MCF 10A (cell line): ENCODE measurements at regions not wholly inside any gene's neighbourhood (a gene's known extent, or its start where the extent isn't known, plus 50 kb on each side); places are given as distances from the start of the nearest gene placed in this dataset.
A peak's percentile ranks its signal among the peaks of the same experiment; 100 is the strongest.

ENCODE experiments used
- BruUV-seq: library from RNA; stranded (reverse); fragments of 400-500 nt; replicated peaks from 2 replicates; lab custom pipeline; 2021; lab: Mats Ljungman, UMichigan
- CTCF ChIA-PET: fragments of 300-600 bp; sonication (Branson Sonifier 250); formaldehyde crosslinking; extraction: SDS; loops from one replicate; lab custom pipeline; 2021; ENCODE audit warnings: antibody characterized with exemption, inconsistent platforms; lab: Yijun Ruan, JAX
- POLR2A ChIA-PET: fragments of 300-600, 350-650 bp; sonication (Branson Sonifier 250); formaldehyde crosslinking; extraction: SDS; loops from one replicate; lab custom pipeline; 2020; ENCODE audit warnings: antibody characterized with exemption, inconsistent platforms; lab: Yijun Ruan, JAX
- DNase-seq: peaks from one replicate; pipeline ENCODE4 v3.0.0-alpha.2; 2018; ENCODE audit not compliant: unreplicated experiment
- H3K27ac Mint-ChIP-seq: one replicate; pipeline ENCODE4 v1.8.0; 2022; ENCODE audit warnings: mild to moderate bottlenecking, low read depth, mixed read lengths; ENCODE audit not compliant: unreplicated experiment
- H3K27me3 Mint-ChIP-seq: one replicate; pipeline ENCODE4 v1.8.0; 2022; ENCODE audit warnings: mixed read lengths; ENCODE audit not compliant: insufficient read depth, unreplicated experiment
- H3K36me3 Mint-ChIP-seq: one replicate; pipeline ENCODE4 v1.8.0; 2022; ENCODE audit warnings: mild to moderate bottlenecking, moderate library complexity, mixed read lengths; ENCODE audit not compliant: insufficient read depth, unreplicated experiment
- H3K4me1 Mint-ChIP-seq: one replicate; pipeline ENCODE4 v1.8.0; 2022; ENCODE audit warnings: mixed read lengths; ENCODE audit not compliant: insufficient read depth, unreplicated experiment
- H3K4me3 Mint-ChIP-seq: one replicate; pipeline ENCODE4 v1.8.0; 2022; ENCODE audit warnings: mild to moderate bottlenecking, moderate library complexity, mixed read lengths; ENCODE audit not compliant: unreplicated experiment
- H3K9me3 Mint-ChIP-seq: one replicate; pipeline ENCODE4 v1.8.0; 2022; ENCODE audit warnings: mixed read lengths; ENCODE audit not compliant: unreplicated experiment
- CTCF ChIP-seq: fragments of 200-600 bp; IDR thresholded peaks from one replicate; pipeline ENCODE4 v1.8.0; 2022; ENCODE audit warnings: antibody characterized with exemption, mild to moderate bottlenecking; ENCODE audit not compliant: unreplicated experiment
- intact Hi-C: fragments of 100-400 bp; cut with micrococcal nuclease; formaldehyde crosslinking; loops from 2 replicates; pipeline ENCODE4 v1.14.1; 2022

- no peak overlapping the region for H3K27ac Mint-ChIP-seq
- POLR2A ChIA-PET = interaction anchor here (0.6 to 2.3 kb wide), 18 partner anchors 15 to 376 kb away, joined by 3 to 26 read pairs (median 4); partner anchors contain the start of gene MDM4
- H3K4me1 Mint-ChIP-seq = no peaks in the 10 kb centered on the region
- no TSS peak for BruUV-seq
- intact Hi-C loops = loop anchor here (1.0 to 2.0 kb wide), 5 partner anchors 16 to 376 kb away; no protein-coding TSS in a partner anchor
- peak overlapping the region; percentile 69 for H3K4me3 Mint-ChIP-seq
- peaks cover 25% of the 10 kb centered on the region for H3K27me3 Mint-ChIP-seq
- DNase-seq = peak; percentile 94
- TF ChIP-seq CTCF = peak; percentile 99
- H3K9me3 Mint-ChIP-seq = no peaks in the 10 kb centered on the region
- CTCF ChIA-PET = interaction anchor here (0.6 to 26.9 kb wide), 192 partner anchors 8 to 1581 kb away, joined by 3 to 1156 read pairs (median 6); partner anchors contain the start of genes MDM4, PIK3C2B and RBBP5
- H3K36me3 Mint-ChIP-seq = peaks cover 6% of the 10 kb centered on the region
Measured at GRCh38 chr1:204806943-204807687, 63.5 kb upstream of the NFASC start.

GRCh38 chr1:204809488-204809887, 61.2 kb upstream of the NFASC start:
- peaks cover 6% of the 10 kb centered on the region for H3K36me3 Mint-ChIP-seq
- DNase-seq = no peak
- no peak for TF ChIP-seq CTCF
- no TSS peak for BruUV-seq
- peaks cover 24% of the 10 kb centered on the region for H3K27me3 Mint-ChIP-seq
- CTCF ChIA-PET = interaction anchor here (1.0 to 26.9 kb wide), 9 partner anchors 10 to 306 kb away, joined by 3 to 1156 read pairs (median 55); no protein-coding TSS in a partner anchor
- H3K4me1 Mint-ChIP-seq = no peaks in the 10 kb centered on the region
- intact Hi-C loops = no loop called here
- POLR2A ChIA-PET = no interaction called here
- no peaks in the 10 kb centered on the region for H3K9me3 Mint-ChIP-seq
- no peak overlapping the region for H3K27ac Mint-ChIP-seq
- H3K4me3 Mint-ChIP-seq = no peak overlapping the region

GRCh38 chr1:204812842-204813241, 57.8 kb upstream of the NFASC start:
- Mint-ChIP-seq H3K4me1 (no peaks in the 10 kb centered on the region), H3K27ac (no peak overlapping the region), H3K9me3 (no peaks in the 10 kb centered on the region), H3K36me3 (peaks cover 4% of the 10 kb centered on the region), H3K27me3 (peaks cover 50% of the 10 kb centered on the region), H3K4me3 (no peak overlapping the region)
- intact Hi-C loops = no loop called here
- POLR2A ChIA-PET = interaction anchor here (0.6 to 1.0 kb wide), 2 partner anchors 50 to 125 kb away, joined by 3 read pairs; no protein-coding TSS in a partner anchor
- no peak for DNase-seq
- no TSS peak for BruUV-seq
- no peak for TF ChIP-seq CTCF
- CTCF ChIA-PET = interaction anchor here (1.1 to 26.9 kb wide), 10 partner anchors 5 to 305 kb away, joined by 3 to 1156 read pairs (median 9); no protein-coding TSS in a partner anchor

GRCh38 chr1:204813522-204813921, 57.1 kb upstream of the NFASC start:
- Mint-ChIP-seq H3K36me3 (peaks cover 4% of the 10 kb centered on the region), H3K27me3 (peaks cover 57% of the 10 kb centered on the region), H3K9me3 (no peaks in the 10 kb centered on the region), H3K4me1 (no peaks in the 10 kb centered on the region), H3K27ac (no peak overlapping the region), H3K4me3 (no peak overlapping the region)
- intact Hi-C loops = no loop called here
- POLR2A ChIA-PET = no interaction called here
- BruUV-seq = no TSS peak
- TF ChIP-seq CTCF = no peak
- CTCF ChIA-PET = interaction anchor here (1.5 to 26.9 kb wide), 5 partner anchors 6 to 306 kb away, joined by 3 to 1156 read pairs (median 165); no protein-coding TSS in a partner anchor
- DNase-seq = no peak
